OCI-LY1 (cell line): ENCODE measurements at regions not wholly inside any gene's neighbourhood (a gene's known extent, or its start where the extent isn't known, plus 50 kb on each side); places are given as distances from the start of the nearest gene placed in this dataset.

Experiments used
- EZH2 ChIP-seq: fragments of 200-600 bp; sonication (generic), shearing (Covaris generic); IDR thresholded peaks from 2 replicates; pipeline ENCODE4 v1.8.0; 2017; ENCODE audit warnings: borderline replicate concordance, mixed run types, mild to moderate bottlenecking, antibody characterized with exemption, low read length, moderate library complexity, mixed read lengths
- TF ChIP-seq, protein P1 (sequence below): fragments of 200-600 bp; sonication (generic), shearing (Covaris generic); IDR thresholded peaks from 2 replicates; pipeline ENCODE4 v1.5.1; 2017; ENCODE audit warnings: mild to moderate bottlenecking, antibody characterized with exemption, low read length, moderate library complexity, mixed read lengths

DNA sequence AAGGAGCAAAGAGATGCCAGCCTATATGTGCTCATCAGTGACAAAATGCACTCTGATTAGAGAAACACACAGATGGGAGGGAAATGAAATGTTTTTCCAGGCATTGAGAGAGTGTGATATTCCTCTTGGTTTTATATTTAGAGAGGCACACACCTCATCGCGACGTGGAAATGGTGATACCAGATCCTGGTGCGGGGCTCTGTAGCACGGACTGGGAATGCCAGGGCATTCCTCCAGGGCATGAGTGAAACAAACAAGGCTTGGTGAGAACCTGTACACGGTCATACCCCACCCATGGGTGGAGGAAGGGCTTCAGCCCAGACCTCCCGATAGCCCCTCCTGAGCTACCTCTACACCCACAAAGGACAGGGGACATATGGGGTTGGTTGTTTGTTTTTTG is 280.2 kb downstream of the C16orf95 start:
- TF ChIP-seq, protein P1, sequence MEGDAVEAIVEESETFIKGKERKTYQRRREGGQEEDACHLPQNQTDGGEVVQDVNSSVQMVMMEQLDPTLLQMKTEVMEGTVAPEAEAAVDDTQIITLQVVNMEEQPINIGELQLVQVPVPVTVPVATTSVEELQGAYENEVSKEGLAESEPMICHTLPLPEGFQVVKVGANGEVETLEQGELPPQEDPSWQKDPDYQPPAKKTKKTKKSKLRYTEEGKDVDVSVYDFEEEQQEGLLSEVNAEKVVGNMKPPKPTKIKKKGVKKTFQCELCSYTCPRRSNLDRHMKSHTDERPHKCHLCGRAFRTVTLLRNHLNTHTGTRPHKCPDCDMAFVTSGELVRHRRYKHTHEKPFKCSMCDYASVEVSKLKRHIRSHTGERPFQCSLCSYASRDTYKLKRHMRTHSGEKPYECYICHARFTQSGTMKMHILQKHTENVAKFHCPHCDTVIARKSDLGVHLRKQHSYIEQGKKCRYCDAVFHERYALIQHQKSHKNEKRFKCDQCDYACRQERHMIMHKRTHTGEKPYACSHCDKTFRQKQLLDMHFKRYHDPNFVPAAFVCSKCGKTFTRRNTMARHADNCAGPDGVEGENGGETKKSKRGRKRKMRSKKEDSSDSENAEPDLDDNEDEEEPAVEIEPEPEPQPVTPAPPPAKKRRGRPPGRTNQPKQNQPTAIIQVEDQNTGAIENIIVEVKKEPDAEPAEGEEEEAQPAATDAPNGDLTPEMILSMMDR = no peak
- TF ChIP-seq EZH2 = no peak
